Activated naive CD4-positive, alpha-beta T cell (primary cell): ENCODE measurements at regions not wholly inside any gene's neighbourhood (a gene's known extent, or its start where the extent isn't known, plus 50 kb on each side); places are given as distances from the start of the nearest gene placed in this dataset.
"Not testable (repeated sequence)": the region's sequence is repeated elsewhere in the genome, so short reads cannot be mapped to it uniquely, and the experiment has no call there.

Experiments used
- DNase-seq, 4 experiments: peaks; one replicate each; lab custom pipeline; 2025; lab: John Stamatoyannopoulos, UW

- no peak for DNase-seq
These were observed 204.8 kb upstream of the SESN3 start for GRCh38 chr11:95435628-95436353.

DNA sequence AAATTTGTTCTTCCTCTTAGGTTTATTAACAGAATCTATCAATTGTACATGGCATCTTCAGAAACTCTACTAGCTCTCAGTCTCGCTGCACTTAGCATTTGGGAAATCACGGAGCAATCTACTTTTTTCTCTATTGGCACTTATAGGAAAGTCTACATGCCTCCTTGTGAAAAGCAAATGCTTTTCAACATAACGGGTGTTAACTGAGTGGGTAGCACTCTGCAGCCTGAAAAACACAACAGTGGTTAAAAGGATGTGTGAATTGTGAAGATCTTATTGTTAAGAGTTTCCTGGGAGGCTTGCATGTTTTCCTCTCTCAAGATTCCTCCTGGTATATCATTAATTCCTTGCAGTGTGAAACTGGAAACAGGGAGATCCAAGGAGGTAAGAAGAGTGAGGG is 204.2 kb upstream of the SESN3 start:
- DNase-seq: no peak

- DNase-seq: no peak
These were observed 203.6 kb upstream of the SESN3 start for GRCh38 chr11:95434489-95435057.

- DNase-seq: no peak
These were observed 203.0 kb upstream of the SESN3 start for GRCh38 chr11:95434009-95434408.

DNA sequence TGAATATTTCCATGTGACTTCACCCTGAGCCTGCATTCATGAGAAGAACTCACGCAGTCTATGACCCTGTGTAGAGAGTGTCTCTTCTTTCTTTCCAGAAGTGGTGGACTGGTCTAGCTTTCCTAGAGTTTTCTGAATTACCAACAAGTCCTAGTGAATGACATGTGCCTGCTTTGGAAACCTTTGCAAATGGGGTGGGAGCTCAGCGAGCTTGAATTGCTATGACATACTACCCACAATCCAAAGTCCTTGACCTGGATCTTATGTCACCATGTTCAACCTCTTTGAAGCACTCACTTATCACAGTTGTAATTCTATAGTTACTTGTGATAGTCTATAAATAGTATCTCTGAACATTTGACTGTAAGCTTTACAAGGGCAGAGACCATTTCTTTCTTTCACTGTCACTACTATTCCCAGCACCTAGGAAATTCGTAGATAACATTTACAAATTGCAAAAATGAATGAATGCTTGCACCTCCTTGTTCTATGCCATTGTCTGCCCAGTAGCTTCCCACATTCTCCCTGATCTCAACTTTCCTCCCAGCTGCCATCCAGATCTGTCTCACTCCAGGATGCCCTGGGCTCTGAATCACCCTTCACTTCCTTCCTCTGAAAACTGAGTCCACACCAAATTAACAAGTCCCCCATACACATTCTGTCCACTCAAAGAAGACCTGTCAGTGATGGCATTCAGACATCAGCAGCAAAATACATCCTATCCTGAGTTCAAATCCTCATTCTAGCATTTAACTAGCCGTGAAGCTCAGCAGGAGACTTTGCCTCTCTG is 201.9 kb upstream of the SESN3 start:
- DNase-seq: no peak

DNA sequence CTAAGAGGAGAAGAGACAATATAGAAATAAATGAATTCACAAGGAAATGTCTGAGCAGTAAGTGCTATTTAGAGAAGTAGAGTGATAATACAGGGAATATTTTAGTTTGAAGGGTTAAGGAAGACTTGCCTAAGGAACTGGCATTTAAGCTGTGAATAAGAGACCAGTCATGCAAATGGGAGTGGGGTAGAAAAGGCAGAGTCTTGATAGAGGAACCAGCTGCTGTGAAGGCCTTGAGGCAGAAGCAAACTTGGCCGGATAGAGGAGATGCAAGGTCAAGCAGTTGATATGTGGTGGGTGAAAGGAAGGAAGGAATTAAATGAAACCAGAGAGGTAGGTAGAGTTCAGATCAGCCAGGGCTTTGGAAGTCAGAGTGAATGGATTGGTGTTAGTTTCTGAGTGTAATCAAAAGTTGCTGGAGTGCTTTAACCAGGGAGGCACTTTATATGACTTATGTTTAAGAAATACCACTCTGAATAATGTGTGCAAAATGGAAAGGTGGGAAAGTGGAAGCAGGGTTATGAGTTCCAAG is 198.4 kb upstream of the SESN3 start:
- no peak for DNase-seq

- no peak for DNase-seq
These were observed 195.9 kb upstream of the SESN3 start for GRCh38 chr11:95426823-95427462.

- no peak for DNase-seq
These were observed 188.9 kb upstream of the SESN3 start for GRCh38 chr11:95419915-95420314.

GRCh38 chr11:95418916-95419315 is 187.9 kb upstream of the SESN3 start:
- DNase-seq: no peak

GRCh38 chr11:95417832-95418231 is 186.8 kb upstream of the SESN3 start:
- no peak for DNase-seq

- no peak for DNase-seq
These were observed 184.9 kb upstream of the SESN3 start for GRCh38 chr11:95415837-95416304.

GRCh38 chr11:95414217-95414616 is 183.2 kb upstream of the SESN3 start:
- no peak for DNase-seq

DNA sequence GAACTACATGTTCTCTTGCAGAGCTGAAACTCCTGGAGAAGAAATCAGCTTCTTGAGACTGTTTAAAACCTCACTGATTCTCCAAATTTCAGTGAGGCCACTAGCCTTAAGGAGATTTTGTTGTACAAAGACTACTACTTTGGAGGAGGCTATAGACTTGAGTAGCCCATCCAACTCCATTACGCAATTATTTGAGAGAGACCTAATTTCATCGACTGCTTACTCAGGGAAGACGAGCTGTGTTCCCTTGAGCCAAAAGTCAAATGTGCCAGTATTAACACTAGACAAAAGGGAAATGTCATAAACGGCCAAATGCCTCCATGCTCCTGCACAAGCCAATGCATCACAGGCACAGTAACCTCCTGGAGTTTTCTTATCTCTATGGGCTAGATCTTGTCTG is 182.8 kb upstream of the SESN3 start:
- DNase-seq: no peak

- DNase-seq: no peak
These were observed 182.0 kb upstream of the SESN3 start for GRCh38 chr11:95413021-95413420.

GRCh38 chr11:95412074-95412473 is 181.1 kb upstream of the SESN3 start:
- DNase-seq: no peak

DNA sequence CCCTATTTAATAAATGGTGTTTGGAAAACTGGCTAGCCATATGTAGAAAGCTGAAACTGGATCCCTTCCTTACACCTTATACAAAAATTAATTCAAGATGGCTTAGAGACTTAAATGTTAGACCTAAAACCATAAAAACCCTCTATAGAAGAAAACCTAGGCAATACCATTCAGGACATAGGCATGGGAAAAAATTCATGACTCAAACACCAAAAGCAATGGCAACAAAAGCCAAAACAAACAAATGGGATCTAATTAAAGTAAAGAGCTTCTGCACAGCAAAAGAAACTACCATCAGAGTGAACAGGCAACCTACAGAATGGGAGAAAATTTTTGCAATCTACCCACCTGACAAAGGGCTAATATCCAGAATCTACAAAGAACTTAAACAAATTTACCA is 179.7 kb upstream of the SESN3 start:
- not testable (repeated sequence) for DNase-seq

DNA sequence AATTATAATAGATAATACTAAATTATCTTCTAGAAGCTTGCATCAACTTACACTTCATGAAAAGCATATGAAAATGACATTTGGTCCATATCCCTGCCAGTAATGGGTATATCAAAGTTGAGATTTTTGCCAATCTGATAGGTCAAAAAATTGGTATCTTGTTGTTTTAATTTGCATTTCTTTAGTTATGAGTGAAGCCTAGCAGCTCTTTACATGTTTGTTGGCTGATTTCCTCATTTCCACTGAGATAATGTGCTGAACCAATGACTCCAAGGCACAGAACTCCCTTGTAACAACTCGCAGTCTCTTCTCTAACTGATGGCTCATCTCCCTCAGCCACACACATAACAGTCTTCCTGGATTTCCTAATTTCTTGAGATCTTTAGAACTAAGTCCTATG is 175.3 kb upstream of the SESN3 start:
- no peak for DNase-seq

GRCh38 chr11:95404370-95404769 is 173.4 kb upstream of the SESN3 start:
- no peak for DNase-seq

DNA sequence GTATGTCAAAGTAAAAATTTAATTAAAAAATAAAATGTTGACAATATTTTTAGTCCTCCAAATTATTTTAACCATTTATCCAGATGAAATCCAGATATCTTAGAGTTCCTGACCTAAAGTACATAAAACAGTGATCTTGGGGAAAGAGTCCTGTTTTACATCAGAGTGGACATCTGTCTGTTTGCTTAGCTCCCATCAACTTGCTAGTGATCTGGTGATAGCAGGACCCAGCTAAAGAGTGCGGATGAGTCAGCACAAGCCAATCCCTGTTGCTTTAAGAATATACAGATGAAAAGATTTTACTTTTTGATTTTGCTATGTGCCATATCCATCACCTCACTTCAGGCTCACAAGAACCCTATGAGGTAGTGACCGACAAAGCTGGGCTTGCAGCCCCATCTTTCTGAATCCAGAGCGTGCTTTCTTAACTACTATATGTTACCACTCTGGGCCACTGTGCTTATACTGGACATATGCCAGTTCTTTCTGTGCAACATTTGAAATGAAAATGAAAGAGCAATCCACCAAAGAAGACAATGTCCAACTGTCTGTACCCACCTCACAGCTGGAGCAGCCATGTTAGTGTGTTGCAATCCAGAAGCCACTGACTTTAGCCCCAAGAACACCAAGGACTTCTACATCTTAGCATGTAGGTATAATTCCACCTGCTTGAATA is 167.6 kb upstream of the SESN3 start:
- no peak for DNase-seq

- DNase-seq: no peak
These were observed 161.6 kb upstream of the SESN3 start for GRCh38 chr11:95392644-95393043.

DNA sequence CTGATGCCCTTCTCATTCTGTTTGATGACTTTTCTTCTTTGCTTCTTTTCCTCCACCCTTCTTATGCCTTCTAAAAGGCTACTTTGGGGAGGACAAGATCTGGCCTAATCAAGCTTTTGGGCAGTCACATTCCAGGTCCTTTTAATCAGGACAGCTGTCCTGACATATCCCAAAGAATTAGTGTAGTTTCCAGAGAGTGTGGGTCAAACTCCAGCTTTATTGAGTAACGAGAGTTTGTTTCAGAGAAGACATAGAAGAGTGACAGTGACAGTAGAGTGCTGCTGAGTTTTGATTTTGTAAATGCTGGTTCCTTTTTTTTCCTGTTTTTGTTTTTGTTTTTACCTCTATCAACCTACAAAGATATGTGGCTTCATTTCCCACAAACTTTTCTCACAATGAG is 158.4 kb upstream of the SESN3 start:
- no peak for DNase-seq

DNA sequence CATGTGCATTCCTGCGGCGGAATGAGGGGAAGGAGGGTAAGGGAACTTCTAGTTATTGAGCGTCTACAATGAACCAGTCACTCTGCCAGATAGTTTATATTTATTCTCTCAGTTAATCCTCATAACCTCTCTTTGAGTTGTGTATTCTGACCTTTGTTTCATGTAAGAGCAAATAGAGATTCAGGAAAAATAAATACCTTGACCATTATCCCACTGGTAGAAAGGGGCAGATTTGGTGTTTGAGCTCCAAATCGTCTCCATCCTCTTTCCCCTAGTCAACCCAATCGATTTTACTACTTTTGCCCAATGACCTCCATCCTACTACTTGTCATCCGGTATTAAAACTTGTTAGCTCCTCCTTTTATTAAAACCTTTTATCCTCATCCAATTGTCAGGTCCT is 157.1 kb upstream of the SESN3 start:
- no peak for DNase-seq
